ENCODE measurements at regions not wholly inside any gene's neighbourhood (a gene's known extent, or its start where the extent isn't known, plus 50 kb on each side); places are given as distances from the start of the nearest gene placed in this dataset.
"Not testable (repeated sequence)": the region's sequence is repeated elsewhere in the genome, so short reads cannot be mapped to it uniquely, and the experiment has no call there.

- TF ChIP-seq CTCF, POLR2A, EP300 (IDR thresholded peaks at IDR 0.05): not testable (repeated sequence)
Measured at GRCh38 chr3:66652100-66652499, 151.3 kb upstream of the LRIG1 start.
